Peyer's patch (tissue), 4 donors: ENCODE measurements at regions not wholly inside any gene's neighbourhood (a gene's known extent, or its start where the extent isn't known, plus 50 kb on each side); places are given as distances from the start of the nearest gene placed in this dataset.

Experiments
- POLR2A ChIP-seq, 2 donors: fragments of 450-650 bp; IDR thresholded peaks; one replicate each; pipeline ENCODE4 v1.5.1; 2017; ENCODE audit warnings: antibody characterized with exemption in 2 of 2, mild to moderate bottlenecking in 2 of 2, moderate library complexity in 2 of 2
- TF ChIP-seq, protein P1 (sequence below), 6 experiments: fragments of 450-650 bp in 4 of 6; fragments of 200-600 bp in 2 of 6; sonication (generic) in 1 of 6; IDR thresholded peaks; one replicate each; pipeline ENCODE4 v1.5.1; 2017 to 2019; ENCODE audit warnings: antibody characterized with exemption in 6 of 6, mild to moderate bottlenecking in 3 of 6, moderate library complexity in 1 of 6

DNA sequence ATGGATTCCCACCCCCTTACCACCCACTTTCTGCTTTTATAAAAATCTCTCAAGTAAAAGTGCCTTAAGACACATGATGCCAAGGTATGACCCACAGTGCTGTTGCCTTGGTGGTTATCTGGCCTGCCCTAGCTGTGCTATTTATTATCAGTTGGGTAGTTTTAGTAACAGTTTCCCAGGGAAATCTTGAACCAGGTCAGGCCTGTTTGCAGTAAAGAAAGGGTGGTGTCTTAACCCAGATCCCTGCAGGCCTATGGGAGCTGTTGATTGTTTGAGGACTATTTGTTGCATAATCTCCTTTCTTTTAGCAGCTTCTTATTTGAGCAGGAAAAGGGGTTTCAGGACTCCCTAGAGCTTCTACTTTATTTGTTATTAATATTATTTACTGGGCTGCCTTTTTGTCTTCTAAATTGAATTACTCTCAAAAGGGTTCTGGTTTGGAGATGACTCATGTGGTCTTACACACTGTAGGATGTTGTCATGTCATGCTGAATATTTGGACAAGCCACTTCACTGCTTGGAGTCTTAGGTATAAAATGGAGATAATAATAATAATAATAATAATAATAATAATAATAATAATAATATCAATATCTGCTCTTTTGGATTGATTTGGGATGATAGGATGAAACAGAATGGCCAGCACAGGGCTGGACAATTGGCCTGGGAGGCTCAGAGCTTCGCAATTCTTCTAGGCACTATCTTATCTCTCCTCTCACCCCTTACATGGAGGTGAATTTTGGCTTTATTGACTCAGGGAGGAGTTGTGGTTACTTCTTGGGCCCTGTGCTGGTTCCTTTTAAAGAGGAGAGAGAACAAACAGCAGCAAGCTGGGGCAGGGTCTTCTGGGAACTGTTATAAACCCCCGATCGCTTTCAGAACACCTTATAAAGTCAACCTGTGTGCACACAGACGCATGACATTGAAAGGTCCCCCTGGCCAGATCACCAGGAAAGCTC lies 252.1 kb downstream of the PRDM2 start:
- TF ChIP-seq, protein P1, sequence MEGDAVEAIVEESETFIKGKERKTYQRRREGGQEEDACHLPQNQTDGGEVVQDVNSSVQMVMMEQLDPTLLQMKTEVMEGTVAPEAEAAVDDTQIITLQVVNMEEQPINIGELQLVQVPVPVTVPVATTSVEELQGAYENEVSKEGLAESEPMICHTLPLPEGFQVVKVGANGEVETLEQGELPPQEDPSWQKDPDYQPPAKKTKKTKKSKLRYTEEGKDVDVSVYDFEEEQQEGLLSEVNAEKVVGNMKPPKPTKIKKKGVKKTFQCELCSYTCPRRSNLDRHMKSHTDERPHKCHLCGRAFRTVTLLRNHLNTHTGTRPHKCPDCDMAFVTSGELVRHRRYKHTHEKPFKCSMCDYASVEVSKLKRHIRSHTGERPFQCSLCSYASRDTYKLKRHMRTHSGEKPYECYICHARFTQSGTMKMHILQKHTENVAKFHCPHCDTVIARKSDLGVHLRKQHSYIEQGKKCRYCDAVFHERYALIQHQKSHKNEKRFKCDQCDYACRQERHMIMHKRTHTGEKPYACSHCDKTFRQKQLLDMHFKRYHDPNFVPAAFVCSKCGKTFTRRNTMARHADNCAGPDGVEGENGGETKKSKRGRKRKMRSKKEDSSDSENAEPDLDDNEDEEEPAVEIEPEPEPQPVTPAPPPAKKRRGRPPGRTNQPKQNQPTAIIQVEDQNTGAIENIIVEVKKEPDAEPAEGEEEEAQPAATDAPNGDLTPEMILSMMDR (IDR thresholded peaks at IDR 0.05), result no peak
- no peak for TF ChIP-seq POLR2A (IDR thresholded peaks at IDR 0.05)
